Cardiac septum (tissue), 1 donor: ENCODE measurements at regions not wholly inside any gene's neighbourhood (a gene's known extent, or its start where the extent isn't known, plus 50 kb on each side); places are given as distances from the start of the nearest gene placed in this dataset.
A peak's percentile ranks its signal among the peaks of the same experiment; 100 is the strongest.
"Not testable (repeated sequence)": the region's sequence is repeated elsewhere in the genome, so short reads cannot be mapped to it uniquely, and the experiment has no call there.

Experiments
- DNase-seq: peaks from one replicate; pipeline ENCODE4 v3.0.0-alpha.2; 2020; ENCODE audit warnings: low spot score
- intact Hi-C: fragments of 100-400 bp; cut with DNase I; formaldehyde crosslinking; loops from one replicate; pipeline ENCODE4 v1.14.0; 2022
- donor health status: DM: no; HTN: no; CAD: no.

DNA sequence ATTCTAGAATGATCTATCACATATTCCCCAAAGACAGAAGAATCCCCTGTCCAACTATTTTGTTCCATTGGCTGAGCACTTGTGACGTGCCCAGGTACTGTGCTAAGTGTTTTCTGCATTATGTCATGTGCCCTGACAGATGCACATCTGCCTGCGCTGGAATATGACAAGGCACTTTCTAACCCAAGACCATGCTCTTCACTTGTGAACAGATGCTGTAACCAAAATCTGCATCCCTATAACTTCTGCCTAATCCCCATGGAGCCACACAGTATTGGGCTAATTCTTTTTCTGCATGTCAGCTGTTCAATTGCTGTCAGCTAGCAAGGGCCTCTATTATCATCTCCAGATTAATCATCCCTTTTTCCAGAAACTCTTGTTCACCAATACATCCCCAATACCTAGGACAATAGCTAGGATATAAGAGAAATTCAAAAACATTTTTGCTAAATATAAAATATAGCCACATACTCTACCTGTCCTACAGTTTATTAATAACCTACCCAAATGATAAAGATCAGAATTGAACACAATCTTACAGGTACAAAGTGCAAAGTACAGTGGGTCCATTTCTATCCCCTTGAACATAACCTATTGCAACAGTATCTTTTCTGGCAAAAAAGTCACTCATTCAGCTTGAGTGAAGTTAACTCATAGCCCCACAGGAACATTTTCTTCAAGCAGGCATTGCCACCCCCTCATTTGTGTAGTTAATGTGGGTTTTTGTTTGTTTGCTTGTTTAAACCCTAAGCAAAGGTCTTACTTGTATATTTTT lies 109.4 kb upstream of the LRRN1 start:
- intact Hi-C loops = no loop called here
- DNase-seq = no peak

DNA sequence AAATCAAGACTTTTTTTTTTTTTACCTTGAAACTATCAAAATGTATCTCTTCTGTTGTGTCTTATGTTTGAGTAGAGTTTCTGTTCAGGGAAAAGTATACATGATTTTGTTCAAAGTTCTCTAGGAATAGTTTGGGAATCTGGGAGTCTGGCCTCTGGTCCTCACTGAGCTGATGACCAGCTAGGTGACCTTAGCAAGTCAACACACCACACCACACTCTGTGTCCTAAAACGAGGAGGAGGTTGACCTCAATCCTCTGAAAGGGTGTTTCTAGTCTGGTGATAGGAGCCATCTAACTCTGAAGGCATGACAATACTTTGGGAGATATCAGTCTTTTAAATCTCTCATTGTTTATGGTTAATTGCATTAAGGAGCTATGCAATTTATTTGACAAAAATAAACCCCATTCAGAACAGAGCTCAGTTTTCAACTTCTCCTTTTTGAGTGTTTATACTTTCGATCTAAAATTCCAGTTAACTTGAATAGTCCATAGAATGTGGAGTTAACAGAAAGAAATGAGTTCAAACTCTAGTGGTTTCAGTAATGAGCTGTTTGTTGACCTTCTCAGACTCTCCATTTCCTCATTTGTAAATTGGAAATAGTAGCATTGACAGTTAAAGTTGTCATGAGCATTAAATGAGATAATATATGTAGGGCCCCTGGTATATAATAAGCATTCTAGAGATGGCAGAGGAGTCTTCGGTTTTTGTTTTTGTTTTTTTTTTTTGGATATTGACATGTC lies 112.2 kb upstream of the LRRN1 start:
- intact Hi-C loops = no loop called here

DNA sequence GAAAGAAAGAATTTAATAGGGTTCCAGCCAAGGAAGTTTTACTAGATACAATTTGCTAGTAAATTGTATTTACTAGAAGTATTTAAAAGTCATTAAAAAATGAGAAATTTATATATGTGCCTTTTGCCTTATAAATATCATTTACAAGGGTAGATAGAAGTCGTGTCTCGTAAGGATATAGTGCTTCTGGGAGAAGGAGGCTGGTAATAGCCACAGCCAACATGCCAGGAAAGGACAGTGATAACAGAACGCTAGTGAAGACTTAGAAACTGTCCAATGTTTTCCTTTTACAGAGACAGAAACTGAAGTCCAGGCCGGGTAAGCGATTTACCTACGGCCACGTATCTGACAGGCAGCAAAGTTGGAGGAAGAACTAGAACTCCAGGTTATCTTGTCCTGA lies 113.5 kb upstream of the LRRN1 start:
- intact Hi-C loops = no loop called here
- DNase-seq = no peak

More for the DNA sequence above, 112.2 kb upstream of the LRRN1 start:
- no peak for DNase-seq

DNA sequence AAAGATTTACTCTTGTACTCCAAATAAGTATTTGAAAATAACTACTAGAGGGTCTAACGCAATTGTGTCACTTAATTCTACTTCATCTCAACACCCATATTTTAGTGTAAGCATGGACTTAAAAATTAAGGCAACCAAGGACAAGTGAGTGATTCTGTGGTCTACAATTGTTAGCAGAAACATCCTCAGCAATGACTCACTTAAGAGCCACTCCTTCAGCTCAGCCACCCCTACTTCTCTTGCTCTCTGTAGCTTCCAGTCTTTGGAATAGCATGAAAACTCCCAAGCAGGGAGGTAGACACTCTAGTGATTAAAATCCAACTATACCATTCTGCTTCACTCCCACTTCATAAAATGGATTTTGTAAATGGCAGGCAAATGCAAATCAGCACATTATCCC lies 116.0 kb upstream of the LRRN1 start:
- intact Hi-C loops = no loop called here
- DNase-seq = no peak

DNA sequence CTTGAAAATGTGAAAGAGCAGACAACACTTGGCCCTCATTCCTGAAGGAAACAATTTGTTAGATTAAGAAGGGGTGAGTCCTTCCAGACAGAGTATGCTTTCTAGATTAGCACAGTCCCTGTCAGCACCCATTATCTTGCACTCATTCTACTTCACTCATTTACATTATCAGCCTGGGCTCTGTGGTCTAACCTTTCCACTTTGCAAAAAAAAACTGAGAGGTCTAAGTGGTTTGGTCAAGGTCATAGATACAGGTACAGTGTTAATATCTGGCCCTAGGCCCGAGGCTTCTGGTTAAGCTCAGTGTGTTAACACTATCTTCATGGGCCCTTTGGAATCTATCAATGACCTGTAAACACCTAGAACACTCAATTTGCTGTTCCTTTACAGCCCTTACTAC lies 123.4 kb upstream of the LRRN1 start:
- no peak for DNase-seq
- intact Hi-C loops = no loop called here

DNA sequence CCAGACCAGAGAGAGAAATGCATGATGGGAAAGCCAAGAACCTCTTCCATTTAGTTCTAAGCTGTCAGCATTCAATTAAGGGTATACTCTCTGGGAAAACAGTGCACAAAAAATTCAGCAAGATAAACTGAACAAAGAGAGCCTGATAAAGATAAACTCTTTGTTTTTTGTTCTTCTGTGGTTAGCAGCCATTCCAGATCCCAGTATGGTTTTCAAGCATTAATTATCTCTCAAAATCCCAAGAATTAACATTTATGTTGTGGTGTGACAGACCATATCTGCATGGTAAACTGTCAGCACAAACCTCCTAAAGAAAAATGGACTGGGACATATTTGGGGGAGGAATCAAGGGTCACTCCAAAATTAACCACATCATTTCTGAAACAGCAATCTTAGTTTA lies 124.0 kb upstream of the LRRN1 start:
- intact Hi-C loops = no loop called here
- no peak for DNase-seq

DNA sequence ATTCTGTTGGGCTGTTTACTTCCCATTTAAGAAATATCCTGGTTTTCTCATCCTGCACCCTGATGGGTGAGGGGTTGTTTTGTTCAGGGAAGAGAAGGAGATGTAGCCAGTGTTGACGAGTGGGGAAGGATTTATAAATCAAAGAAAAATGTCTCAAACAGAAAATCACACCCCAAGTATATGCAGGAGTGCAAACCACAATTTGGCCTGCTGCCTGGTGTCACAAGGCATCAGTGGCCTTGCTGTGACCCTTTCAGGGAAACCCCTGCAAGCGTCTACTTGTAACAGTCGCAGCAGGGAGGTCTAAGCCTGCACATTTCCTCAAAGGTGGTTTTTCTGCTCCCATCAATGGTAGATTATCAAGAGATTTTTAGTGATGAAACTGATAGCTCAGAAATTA lies 132.6 kb upstream of the LRRN1 start:
- intact Hi-C loops = no loop called here
- DNase-seq = no peak

DNA sequence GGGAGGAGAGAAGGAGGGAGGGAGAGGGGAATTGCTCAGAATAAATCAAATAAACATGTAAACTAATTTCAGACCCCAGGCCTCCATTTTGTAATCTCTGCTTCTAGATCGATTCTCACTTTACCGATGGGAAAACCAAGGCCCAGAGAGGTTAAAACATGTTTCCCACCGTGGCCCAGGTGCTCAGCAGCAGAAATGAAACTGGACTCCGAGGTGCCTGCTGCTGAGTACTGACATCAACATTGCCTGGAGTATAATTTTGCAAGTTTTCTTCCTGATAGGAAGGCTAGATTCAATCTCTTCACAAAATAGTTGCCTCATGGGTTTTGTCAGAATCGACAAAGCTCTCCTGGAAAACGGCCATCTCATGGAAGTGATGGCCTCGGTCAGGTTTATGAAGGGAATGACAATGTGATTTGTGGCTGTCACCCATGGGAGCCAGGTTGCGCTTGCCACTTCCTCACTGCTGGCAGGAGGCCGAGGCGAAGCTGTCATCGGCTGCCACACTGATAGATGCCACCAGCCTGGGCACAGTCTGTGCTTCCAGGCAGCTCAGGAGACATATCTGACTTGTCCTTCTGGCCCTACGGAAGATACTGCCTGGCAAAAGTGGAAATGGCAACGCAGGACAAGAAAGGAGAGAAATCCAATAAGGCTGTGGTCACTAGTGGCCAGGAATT lies 133.1 kb upstream of the LRRN1 start:
- peak; percentile 76 for DNase-seq
- intact Hi-C loops = no loop called here

DNA sequence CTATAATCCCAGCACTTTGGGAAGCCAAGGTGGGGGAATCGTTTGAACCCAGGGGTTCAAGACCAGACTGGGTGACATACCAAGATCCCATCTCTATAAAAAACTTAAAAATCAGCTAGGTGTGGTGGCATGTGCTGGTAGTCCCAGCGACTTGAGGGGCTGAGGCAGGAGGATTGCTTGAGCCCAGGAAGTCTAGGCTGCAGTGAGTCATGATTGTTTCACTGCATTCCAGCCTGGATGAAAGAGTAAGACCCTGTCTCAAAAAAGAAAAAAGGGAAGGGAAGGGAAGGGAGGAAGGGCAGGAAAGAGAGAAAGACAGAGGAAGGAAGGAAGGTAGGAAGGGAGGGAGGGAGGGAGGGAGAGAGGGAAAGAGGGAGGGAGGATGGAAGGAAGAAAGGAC lies 133.7 kb upstream of the LRRN1 start:
- intact Hi-C loops = no loop called here
- no peak for DNase-seq

DNA sequence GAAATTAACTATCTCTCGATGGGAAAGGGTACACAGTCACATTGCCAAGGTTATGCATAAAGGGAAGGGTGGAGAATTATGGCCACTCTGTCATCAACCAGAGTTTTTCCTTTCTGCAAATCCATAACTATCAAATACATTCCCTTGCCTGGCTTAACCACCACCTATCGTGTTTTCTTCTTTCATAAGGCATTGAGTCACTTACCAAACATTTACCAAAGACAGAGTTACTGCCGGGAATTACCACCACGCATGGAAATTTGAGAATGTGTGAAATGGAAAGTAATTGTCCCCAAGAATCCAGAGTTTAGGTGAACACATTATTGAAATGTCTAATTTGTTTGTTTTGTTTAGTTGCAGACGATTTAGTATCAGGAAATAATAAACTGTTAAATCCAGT lies 134.3 kb upstream of the LRRN1 start:
- intact Hi-C loops = no loop called here
- DNase-seq = no peak

DNA sequence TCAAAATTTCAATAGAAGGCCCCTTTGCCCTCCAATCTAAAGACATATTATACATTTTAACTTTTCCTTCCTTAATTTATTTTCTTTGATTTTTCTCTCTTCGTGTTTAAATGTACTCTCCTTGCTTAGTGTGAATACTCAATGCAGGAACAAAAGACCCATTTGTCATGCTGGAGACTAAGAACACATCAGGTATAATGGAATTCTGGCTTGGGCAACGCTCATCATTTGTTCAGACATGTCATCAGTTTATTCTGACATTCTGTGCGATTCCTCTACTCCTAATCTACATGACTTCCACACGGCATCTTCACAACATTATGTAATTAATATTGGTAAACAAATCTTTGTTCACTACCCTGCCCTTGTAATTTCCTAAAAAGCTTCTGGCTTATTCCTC lies 136.6 kb upstream of the LRRN1 start:
- DNase-seq = no peak
- intact Hi-C loops = no loop called here

DNA sequence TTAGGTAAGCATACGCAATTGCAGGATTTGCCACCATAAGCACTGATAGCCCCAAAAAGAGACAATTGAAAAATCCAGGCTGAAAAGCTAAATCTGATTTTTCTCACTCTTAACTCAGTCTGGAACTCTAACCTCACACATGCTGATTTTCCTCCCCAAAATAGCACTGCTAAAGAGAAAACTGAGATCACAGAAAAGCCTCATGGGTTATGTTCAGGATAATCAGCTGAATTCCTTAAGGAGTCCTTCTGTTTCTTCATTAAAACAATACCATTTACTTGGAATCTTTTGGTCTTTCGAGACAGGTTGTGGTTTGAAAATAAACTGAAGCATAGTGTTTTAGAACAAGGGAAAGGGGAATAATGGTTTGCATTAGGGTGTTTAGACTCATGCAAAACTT lies 144.3 kb upstream of the LRRN1 start:
- DNase-seq = no peak
- intact Hi-C loops = no loop called here

DNA sequence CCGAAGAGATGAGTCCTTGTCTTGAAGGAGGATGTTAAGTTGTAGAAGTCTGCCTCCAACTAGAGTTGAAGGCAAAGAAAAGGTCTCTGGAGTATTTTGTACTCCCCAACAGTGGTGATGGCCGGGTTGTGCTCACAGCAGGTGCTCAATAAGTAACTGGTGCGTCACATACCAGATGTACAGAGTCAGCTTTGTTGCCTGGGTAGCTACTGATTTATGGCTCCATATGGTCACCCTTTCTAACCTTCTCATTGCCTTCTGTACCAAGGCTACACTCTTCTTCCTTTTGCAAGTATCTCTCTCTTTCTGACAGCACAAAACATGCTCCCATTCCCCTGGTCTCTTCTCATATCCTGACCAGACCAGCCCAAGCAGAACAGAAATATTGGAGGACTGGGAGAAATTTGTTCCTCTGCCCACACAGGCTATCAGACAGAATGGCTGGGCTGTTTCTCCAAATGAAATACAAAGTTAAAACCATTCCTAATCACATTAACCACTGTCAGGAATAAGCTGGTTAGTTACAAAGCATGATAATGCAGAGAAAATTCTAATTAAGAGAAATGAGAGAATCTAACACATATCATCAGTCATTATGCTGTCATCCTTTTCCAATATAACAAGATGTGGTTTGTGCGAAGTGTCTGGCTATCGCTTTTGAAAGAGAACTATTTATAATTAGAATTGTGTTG lies 150.1 kb upstream of the LRRN1 start:
- intact Hi-C loops = no loop called here
- DNase-seq = no peak

DNA sequence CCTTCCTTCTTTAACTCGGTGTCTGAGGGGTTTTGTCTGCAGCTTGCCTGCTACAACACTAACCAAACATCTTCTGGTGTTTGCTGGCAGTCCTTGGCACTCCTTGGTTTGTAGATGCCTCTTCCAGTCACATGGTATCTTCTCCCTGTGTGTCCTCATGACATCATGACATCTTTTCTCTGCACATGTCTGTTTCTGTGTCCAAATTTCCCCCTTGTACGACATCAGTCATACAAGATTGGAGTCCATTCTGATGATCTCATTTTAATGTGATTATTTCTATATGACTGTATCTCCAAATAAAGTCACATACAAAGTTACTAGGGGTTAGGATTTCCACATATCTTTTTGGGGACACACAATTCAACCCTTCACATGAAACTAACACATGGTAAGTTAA lies 152.3 kb upstream of the LRRN1 start:
- DNase-seq = no peak
- intact Hi-C loops = no loop called here

DNA sequence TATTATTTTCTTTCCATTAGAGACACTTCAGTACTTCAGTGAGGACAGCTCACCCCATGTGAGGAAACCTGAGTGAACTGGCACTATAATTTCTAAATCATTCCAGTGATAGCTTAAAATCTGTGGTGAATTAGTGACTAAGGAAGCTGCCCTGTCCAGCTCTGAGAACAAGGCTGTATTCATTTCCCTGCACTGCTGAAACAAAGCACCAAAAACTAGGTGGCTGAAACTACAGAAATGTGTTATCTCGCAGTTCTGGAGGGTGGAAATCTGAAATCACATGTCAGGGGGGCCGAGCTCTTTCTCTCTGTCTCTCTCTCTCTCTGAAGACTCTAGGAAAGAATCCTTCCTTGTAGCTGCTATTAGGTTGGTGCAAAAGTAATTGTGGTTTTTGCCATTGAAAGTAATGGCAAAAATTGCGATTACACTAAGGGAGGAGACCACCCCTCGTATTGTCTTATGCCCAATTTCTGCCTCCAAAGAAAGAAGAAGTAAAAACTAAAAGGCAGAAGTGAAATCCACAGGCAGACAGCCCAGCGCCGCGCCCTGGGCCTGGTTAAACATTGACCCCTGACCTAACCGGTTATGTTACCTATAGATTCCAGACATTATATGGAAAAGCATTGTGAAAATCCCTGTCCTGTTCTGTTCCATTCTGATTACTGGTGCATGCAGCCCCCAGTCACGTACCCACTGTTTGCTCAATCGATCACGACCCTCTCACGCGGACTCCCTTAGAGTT lies 153.0 kb upstream of the LRRN1 start:
- intact Hi-C loops, DNase-seq: not testable (repeated sequence)

DNA sequence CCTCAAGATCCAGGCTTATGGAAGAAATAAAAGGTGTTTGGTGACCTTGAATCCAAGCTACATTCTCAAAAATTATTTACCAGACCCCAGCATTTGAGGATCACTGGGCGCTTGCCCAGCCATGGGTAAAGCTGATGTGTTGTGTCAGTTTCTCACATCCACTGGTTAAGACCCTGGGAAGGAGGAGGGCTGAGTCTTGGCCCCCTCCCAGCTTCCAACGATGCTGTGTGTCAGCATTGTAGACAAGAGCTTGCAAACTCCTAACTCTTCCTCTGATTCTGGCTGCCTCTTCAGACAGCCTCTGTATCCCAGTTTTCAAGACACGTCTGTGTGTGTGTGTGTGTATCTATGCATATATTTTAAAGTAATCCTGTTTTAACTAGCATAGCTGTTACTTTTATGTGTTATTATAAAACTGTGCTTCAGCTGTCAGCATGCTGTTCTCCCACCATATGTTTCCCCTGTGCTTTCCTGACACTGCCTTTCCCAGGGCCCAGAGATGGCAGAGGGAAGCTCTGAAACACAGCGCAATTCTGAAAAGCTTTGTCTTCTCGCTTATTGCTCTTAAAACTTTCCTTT lies 157.3 kb upstream of the LRRN1 start:
- intact Hi-C loops = no loop called here
- DNase-seq = no peak

DNA sequence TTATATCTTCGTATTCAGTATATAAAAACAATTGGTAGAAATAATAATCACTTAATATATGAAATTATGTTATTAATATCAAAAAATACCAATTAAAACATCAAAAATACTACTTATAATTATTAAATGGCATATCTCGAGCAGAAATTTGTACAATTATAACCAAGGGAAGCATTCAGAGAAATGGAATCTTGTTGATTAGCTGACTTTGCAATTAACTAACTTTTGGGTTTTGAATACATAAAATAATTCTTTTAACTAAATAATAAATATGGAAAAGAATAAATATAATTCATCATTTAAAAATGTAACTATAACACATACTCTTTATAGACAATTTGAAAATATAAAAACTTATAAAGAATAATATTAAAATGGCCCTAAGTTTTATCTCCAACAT lies 160.2 kb upstream of the LRRN1 start:
- intact Hi-C loops = no loop called here
- no peak for DNase-seq

DNA sequence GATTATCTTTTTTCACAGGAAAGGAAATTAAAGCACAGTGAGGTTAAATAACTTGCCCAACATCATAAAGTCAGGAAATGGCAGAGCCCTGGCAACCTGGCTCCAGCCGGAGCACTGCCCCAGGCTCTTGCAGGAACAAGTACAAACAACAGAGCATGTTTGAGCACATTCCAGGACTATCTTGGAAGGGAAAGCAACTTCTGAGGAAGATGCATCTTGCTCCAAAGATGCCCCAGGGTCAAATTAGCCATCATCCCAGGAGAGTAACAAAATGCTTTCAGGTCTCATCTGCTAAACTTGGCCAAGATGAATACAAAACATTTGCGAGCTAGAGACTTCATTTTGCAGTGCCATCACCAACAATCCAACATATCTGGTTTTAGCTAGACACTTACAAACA lies 162.4 kb upstream of the LRRN1 start:
- intact Hi-C loops = no loop called here
- no peak for DNase-seq

DNA sequence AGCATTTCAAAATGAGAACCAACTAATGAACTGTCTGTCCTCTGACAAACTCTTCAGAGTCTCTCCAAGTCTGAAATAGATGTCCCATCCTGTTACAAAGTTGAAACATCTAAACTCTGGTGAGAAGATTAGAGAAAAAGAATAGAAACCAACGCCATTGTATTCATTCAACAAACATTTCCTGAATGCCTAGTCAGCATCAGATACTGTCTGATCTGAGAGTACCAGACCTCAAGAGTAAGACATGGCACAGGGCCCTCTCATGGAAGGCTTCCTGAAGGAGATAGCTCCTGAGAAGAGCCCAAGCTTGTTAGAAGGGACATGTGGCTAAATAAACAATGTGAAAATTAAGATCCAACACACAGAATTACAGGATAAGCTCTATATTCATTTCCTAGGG lies 164.1 kb upstream of the LRRN1 start:
- intact Hi-C loops = no loop called here
- no peak for DNase-seq
